Eye (tissue), 1 donor: ENCODE measurements at regions not wholly inside any gene's neighbourhood (a gene's known extent, or its start where the extent isn't known, plus 50 kb on each side); places are given as distances from the start of the nearest gene placed in this dataset.

Source experiments
- DNase-seq: peaks from one replicate; pipeline ENCODE4 v3.0.0-alpha.2; 2015

- peak; percentile 42 for DNase-seq
These were observed 436.4 kb upstream of the ST6GAL2 start for GRCh38 chr2:107322416-107322815.

GRCh38 chr2:107323946-107324565 is 438.1 kb upstream of the ST6GAL2 start:
- no peak for DNase-seq

- peak; percentile 64 for DNase-seq
These were observed 440.2 kb upstream of the ST6GAL2 start for GRCh38 chr2:107325981-107326786.

GRCh38 chr2:107334306-107334705 is 448.3 kb upstream of the ST6GAL2 start:
- no peak for DNase-seq

GRCh38 chr2:107336526-107336925 is 450.6 kb upstream of the ST6GAL2 start:
- DNase-seq: no peak

- DNase-seq: no peak
These were observed 451.4 kb upstream of the ST6GAL2 start for GRCh38 chr2:107337209-107337898.

- no peak for DNase-seq
These were observed 452.1 kb upstream of the ST6GAL2 start for GRCh38 chr2:107338059-107338458.

GRCh38 chr2:107338571-107338970 is 452.6 kb upstream of the ST6GAL2 start:
- DNase-seq: no peak

- DNase-seq: no peak
These were observed 455.0 kb upstream of the ST6GAL2 start for GRCh38 chr2:107340955-107341354.

GRCh38 chr2:107349329-107349728 is 463.4 kb upstream of the ST6GAL2 start:
- DNase-seq: no peak

GRCh38 chr2:107354175-107354574 is 468.2 kb upstream of the ST6GAL2 start:
- DNase-seq: no peak

- peak; percentile 32 for DNase-seq
These were observed 468.3 kb upstream of the RGPD4 start for GRCh38 chr2:107358362-107358761.

- DNase-seq: no peak
These were observed 467.7 kb upstream of the RGPD4 start for GRCh38 chr2:107359021-107359420.

- peak; percentile 67 for DNase-seq
These were observed 464.8 kb upstream of the RGPD4 start for GRCh38 chr2:107361751-107362381.

- DNase-seq: no peak
These were observed 463.7 kb upstream of the RGPD4 start for GRCh38 chr2:107362993-107363392.

- DNase-seq: no peak
These were observed 462.9 kb upstream of the RGPD4 start for GRCh38 chr2:107363806-107364205.

GRCh38 chr2:107364361-107364950 is 462.2 kb upstream of the RGPD4 start:
- no peak for DNase-seq

GRCh38 chr2:107374249-107374648 is 452.4 kb upstream of the RGPD4 start:
- DNase-seq: no peak

GRCh38 chr2:107376909-107377308 is 449.8 kb upstream of the RGPD4 start:
- no peak for DNase-seq

GRCh38 chr2:107380912-107381311 is 445.8 kb upstream of the RGPD4 start:
- DNase-seq: no peak

- DNase-seq: no peak
These were observed 443.0 kb upstream of the RGPD4 start for GRCh38 chr2:107383691-107384090.

- peak; percentile 84 for DNase-seq
These were observed 442.3 kb upstream of the RGPD4 start for GRCh38 chr2:107384422-107384821.

GRCh38 chr2:107385921-107386320 is 440.8 kb upstream of the RGPD4 start:
- DNase-seq: peak; percentile 88
